ENCODE measurements at regions not wholly inside any gene's neighbourhood (a gene's known extent, or its start where the extent isn't known, plus 50 kb on each side); places are given as distances from the start of the nearest gene placed in this dataset.
"Not testable (repeated sequence)": the region's sequence is repeated elsewhere in the genome, so short reads cannot be mapped to it uniquely, and the experiment has no call there.

- H4K20me1 ChIP-seq (ENCODE audit: control insufficient read depth, extremely low read depth, insufficient read depth, low read length): no peaks in the 10 kb centered on the region
- no peaks in the 10 kb centered on the region for H3K79me2 ChIP-seq (ENCODE audit: control insufficient read depth, insufficient read depth, low read length)
- H3K27me3 ChIP-seq (ENCODE audit: control insufficient read depth, extremely low read depth, insufficient read depth, low read length): no peaks in the 10 kb centered on the region
- dilution Hi-C loops (cut with MboI; ENCODE audit: extremely low pct_ligation_motif_present, low sequenced_read_pairs): no loop called here
- DNase-seq (ENCODE audit: low read depth, low spot score): no peak
- no peaks in the 10 kb centered on the region for H3K36me3 ChIP-seq (ENCODE audit: control insufficient read depth in 2 of 2, extremely low read depth in 1 of 2, insufficient read depth in 2 of 2, low read length in 2 of 2)
- TF ChIP-seq EZH2 (IDR thresholded peaks at IDR 0.05; ENCODE audit: low read length) (no peak), CTCF (optimal IDR thresholded peaks at IDR 0.05 in 1 of 3, IDR thresholded peaks at IDR 0.05 in 1 of 3, conservative IDR thresholded peaks at IDR 0.05 in 1 of 3; ENCODE audit: extremely low read depth in 1 of 3, insufficient read depth in 2 of 3, low read length in 3 of 3) (no peak)
- H3K4me2 ChIP-seq (ENCODE audit: control insufficient read depth, extremely low read depth, insufficient read depth, low read depth, low read length): no peak overlapping the region
- H3K27ac ChIP-seq (ENCODE audit: control insufficient read depth, insufficient read depth, low read length): no peak overlapping the region
- H2AFZ ChIP-seq (ENCODE audit: control insufficient read depth, low read length): no peak overlapping the region
- no peak for FAIRE-seq
- no peak overlapping the region for H3K4me3 ChIP-seq (ENCODE audit: control insufficient read depth in 2 of 3, extremely low read depth in 1 of 3, insufficient read depth in 2 of 3, low read depth in 1 of 3, low read length in 3 of 3)
- no peaks in the 10 kb centered on the region for H3K9me3 ChIP-seq (ENCODE audit: control insufficient read depth, low read depth, low read length)
- H3K4me1 ChIP-seq (ENCODE audit: control insufficient read depth, extremely low read depth, insufficient read depth, low read length): no peaks in the 10 kb centered on the region
- H3K9ac ChIP-seq (ENCODE audit: control insufficient read depth, extremely low read depth, insufficient read depth, low read length): no peak overlapping the region
- no peaks in the 10 kb centered on the region for H3K9me1 ChIP-seq (ENCODE audit: control insufficient read depth, extremely low read depth, insufficient read depth, low read length)
Observed at GRCh38 chr5:158451203-158451992, 592.5 kb upstream of the CLINT1 start.

GRCh38 chr5:158450751-158451171 is 591.8 kb upstream of the CLINT1 start:
- no peaks in the 10 kb centered on the region for H3K4me1 ChIP-seq (ENCODE audit: control insufficient read depth, extremely low read depth, insufficient read depth, low read length)
- H3K79me2 ChIP-seq (ENCODE audit: control insufficient read depth, insufficient read depth, low read length): no peaks in the 10 kb centered on the region
- no peaks in the 10 kb centered on the region for H3K9me1 ChIP-seq (ENCODE audit: control insufficient read depth, extremely low read depth, insufficient read depth, low read length)
- no peaks in the 10 kb centered on the region for H3K27me3 ChIP-seq (ENCODE audit: control insufficient read depth, extremely low read depth, insufficient read depth, low read length)
- H3K9me3 ChIP-seq (ENCODE audit: control insufficient read depth, low read depth, low read length): no peaks in the 10 kb centered on the region
- H3K9ac ChIP-seq (ENCODE audit: control insufficient read depth, extremely low read depth, insufficient read depth, low read length): no peak overlapping the region
- TF ChIP-seq EZH2 (IDR thresholded peaks at IDR 0.05; ENCODE audit: low read length) (no peak), CTCF (optimal IDR thresholded peaks at IDR 0.05 in 1 of 3, IDR thresholded peaks at IDR 0.05 in 1 of 3, conservative IDR thresholded peaks at IDR 0.05 in 1 of 3; ENCODE audit: extremely low read depth in 1 of 3, insufficient read depth in 2 of 3, low read length in 3 of 3) (no peak)
- no peak overlapping the region for H3K4me2 ChIP-seq (ENCODE audit: control insufficient read depth, extremely low read depth, insufficient read depth, low read depth, low read length)
- FAIRE-seq: no peak
- no peak overlapping the region for H3K4me3 ChIP-seq (ENCODE audit: control insufficient read depth in 2 of 3, extremely low read depth in 1 of 3, insufficient read depth in 2 of 3, low read depth in 1 of 3, low read length in 3 of 3)
- no peaks in the 10 kb centered on the region for H4K20me1 ChIP-seq (ENCODE audit: control insufficient read depth, extremely low read depth, insufficient read depth, low read length)
- H2AFZ ChIP-seq (ENCODE audit: control insufficient read depth, low read length): no peak overlapping the region
- H3K27ac ChIP-seq (ENCODE audit: control insufficient read depth, insufficient read depth, low read length): no peak overlapping the region
- DNase-seq (ENCODE audit: low read depth, low spot score): no peak
- dilution Hi-C loops (cut with MboI; ENCODE audit: extremely low pct_ligation_motif_present, low sequenced_read_pairs): no loop called here
- no peaks in the 10 kb centered on the region for H3K36me3 ChIP-seq (ENCODE audit: control insufficient read depth in 2 of 2, extremely low read depth in 1 of 2, insufficient read depth in 2 of 2, low read length in 2 of 2)

GRCh38 chr5:158446761-158447160 is 587.8 kb upstream of the CLINT1 start:
- not testable (repeated sequence) for H3K36me3 ChIP-seq (ENCODE audit: control insufficient read depth in 2 of 2, extremely low read depth in 1 of 2, insufficient read depth in 2 of 2, low read length in 2 of 2); FAIRE-seq

GRCh38 chr5:158439204-158439603 is 580.3 kb upstream of the CLINT1 start:
- dilution Hi-C loops (cut with MboI; ENCODE audit: extremely low pct_ligation_motif_present, low sequenced_read_pairs): not testable (repeated sequence)

More at GRCh38 chr5:158446761-158447160, 587.8 kb upstream of the CLINT1 start:
- H3K9ac ChIP-seq (ENCODE audit: control insufficient read depth, extremely low read depth, insufficient read depth, low read length); H3K4me2 ChIP-seq (ENCODE audit: control insufficient read depth, extremely low read depth, insufficient read depth, low read depth, low read length); H3K27me3 ChIP-seq (ENCODE audit: control insufficient read depth, extremely low read depth, insufficient read depth, low read length); H3K9me3 ChIP-seq (ENCODE audit: control insufficient read depth, low read depth, low read length); H2AFZ ChIP-seq (ENCODE audit: control insufficient read depth, low read length); H4K20me1 ChIP-seq (ENCODE audit: control insufficient read depth, extremely low read depth, insufficient read depth, low read length); H3K4me1 ChIP-seq (ENCODE audit: control insufficient read depth, extremely low read depth, insufficient read depth, low read length); dilution Hi-C loops (cut with MboI; ENCODE audit: extremely low pct_ligation_motif_present, low sequenced_read_pairs); H3K4me3 ChIP-seq (ENCODE audit: control insufficient read depth in 2 of 3, extremely low read depth in 1 of 3, insufficient read depth in 2 of 3, low read depth in 1 of 3, low read length in 3 of 3); H3K9me1 ChIP-seq (ENCODE audit: control insufficient read depth, extremely low read depth, insufficient read depth, low read length); H3K79me2 ChIP-seq (ENCODE audit: control insufficient read depth, insufficient read depth, low read length); H3K27ac ChIP-seq (ENCODE audit: control insufficient read depth, insufficient read depth, low read length); DNase-seq (ENCODE audit: low read depth, low spot score): not testable (repeated sequence)

More at GRCh38 chr5:158439204-158439603, 580.3 kb upstream of the CLINT1 start:
- not testable (repeated sequence) for H3K27me3 ChIP-seq (ENCODE audit: control insufficient read depth, extremely low read depth, insufficient read depth, low read length); H2AFZ ChIP-seq (ENCODE audit: control insufficient read depth, low read length); H3K4me3 ChIP-seq (ENCODE audit: control insufficient read depth in 2 of 3, extremely low read depth in 1 of 3, insufficient read depth in 2 of 3, low read depth in 1 of 3, low read length in 3 of 3); H3K36me3 ChIP-seq (ENCODE audit: control insufficient read depth in 2 of 2, extremely low read depth in 1 of 2, insufficient read depth in 2 of 2, low read length in 2 of 2); H3K79me2 ChIP-seq (ENCODE audit: control insufficient read depth, insufficient read depth, low read length); H3K9me3 ChIP-seq (ENCODE audit: control insufficient read depth, low read depth, low read length); FAIRE-seq; H3K9me1 ChIP-seq (ENCODE audit: control insufficient read depth, extremely low read depth, insufficient read depth, low read length); H4K20me1 ChIP-seq (ENCODE audit: control insufficient read depth, extremely low read depth, insufficient read depth, low read length); DNase-seq (ENCODE audit: low read depth, low spot score); H3K4me2 ChIP-seq (ENCODE audit: control insufficient read depth, extremely low read depth, insufficient read depth, low read depth, low read length); H3K9ac ChIP-seq (ENCODE audit: control insufficient read depth, extremely low read depth, insufficient read depth, low read length); H3K27ac ChIP-seq (ENCODE audit: control insufficient read depth, insufficient read depth, low read length)
- peaks cover 14% of the 10 kb centered on the region for H3K4me1 ChIP-seq (ENCODE audit: control insufficient read depth, extremely low read depth, insufficient read depth, low read length)

All from keratinocyte (primary cell).